Putamen (tissue), 1 donor: ENCODE measurements at regions not wholly inside any gene's neighbourhood (a gene's known extent, or its start where the extent isn't known, plus 50 kb on each side); places are given as distances from the start of the nearest gene placed in this dataset.
"Not testable (repeated sequence)": the region's sequence is repeated elsewhere in the genome, so short reads cannot be mapped to it uniquely, and the experiment has no call there.

ENCODE experiments used
- DNase-seq: peaks from one replicate; pipeline ENCODE4 v3.0.0-alpha.2; 2016; ENCODE audit warnings: low spot score

DNA sequence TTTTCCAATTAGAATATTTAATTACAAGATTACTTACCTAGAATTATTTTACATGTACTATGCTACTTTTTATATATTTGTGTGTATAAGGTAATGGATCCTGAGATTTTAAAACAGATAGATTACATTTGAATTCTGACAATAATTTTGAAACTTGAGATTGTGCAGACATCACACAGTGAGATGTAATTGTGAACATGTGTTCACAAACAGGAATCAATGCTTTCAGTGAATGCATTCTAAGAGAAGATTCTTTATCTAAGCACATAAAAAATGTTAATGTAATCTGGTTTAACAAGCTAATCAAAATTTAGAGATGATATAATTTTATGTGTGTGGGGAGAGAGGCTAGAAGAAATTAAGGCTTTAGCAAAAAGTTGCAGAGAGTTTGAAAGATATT is 1925.5 kb downstream of the ARAP2 start:
- DNase-seq, result no peak

DNA sequence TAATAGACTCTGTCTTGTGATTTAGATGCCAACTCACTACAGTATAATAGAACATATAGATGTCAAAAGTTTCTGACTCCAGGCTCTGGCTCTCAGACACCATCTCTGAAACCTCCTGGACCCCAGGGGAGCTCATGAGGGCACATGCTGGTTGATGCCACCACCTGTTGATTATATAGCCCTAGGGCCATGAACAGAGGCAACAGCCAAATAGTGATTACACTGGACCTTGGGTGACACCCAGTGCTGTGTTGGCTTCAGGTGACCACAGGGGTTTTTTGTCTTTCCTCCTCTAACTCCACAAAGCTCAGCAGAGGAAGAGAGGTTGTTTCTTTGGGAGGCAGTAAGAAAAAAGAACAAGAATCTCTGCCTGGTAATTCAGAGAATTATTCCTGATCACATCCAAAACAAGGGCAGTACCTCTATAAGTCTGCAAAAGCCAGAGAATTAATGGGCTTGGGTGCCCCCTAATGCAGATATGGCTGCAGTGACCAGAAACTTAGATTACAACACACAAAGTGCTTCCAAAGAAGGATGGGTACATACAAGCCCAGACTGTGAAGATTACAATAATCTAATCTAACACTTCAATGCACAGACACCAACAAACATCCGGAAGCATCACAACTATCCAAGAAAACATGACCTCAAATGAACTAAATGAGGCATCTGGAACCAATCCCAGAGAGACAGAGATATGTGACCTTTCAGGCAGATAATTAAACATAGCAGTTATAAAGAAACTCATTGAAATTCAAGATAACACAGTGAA is 1920.6 kb downstream of the ARAP2 start:
- DNase-seq, result no peak

DNA sequence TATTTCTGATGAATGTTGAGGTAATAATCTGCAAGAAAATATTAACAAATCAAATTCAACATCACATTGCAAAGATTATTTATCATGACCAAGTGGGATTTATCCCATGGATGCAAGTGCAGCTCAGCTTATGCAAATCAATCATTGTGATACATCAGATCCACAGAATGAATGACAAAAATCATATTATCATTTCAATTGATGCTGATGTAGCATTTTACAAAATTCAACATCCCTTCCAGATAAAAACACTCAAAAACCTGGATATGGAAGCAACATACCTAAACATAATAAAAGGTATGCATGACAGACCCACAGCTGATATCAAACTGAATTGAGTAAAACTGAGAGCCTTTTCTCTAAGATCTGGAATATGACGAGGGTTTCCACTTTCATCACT is 1915.4 kb downstream of the ARAP2 start:
- DNase-seq, result no peak

DNA sequence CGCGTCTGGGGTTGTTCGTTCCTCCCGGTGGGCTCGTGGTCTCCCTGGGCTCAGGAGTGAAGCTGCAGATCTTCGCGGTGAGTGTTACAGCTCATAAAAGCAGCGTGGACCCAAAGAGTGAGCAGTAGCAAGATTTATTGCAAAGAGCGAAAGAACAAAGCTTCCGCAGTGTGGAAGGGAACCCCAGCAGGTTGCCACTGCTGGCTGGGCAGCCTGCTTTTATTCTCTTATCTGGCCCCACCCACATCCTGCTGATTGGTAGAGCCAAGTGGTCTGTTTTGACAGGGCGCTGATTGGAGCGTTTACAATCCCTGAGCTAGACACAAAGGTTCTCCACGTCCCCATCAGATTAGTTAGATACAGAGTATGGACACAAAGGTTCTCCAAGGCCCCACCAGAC is 1909.2 kb downstream of the ARAP2 start:
- DNase-seq, result not testable (repeated sequence)

DNA sequence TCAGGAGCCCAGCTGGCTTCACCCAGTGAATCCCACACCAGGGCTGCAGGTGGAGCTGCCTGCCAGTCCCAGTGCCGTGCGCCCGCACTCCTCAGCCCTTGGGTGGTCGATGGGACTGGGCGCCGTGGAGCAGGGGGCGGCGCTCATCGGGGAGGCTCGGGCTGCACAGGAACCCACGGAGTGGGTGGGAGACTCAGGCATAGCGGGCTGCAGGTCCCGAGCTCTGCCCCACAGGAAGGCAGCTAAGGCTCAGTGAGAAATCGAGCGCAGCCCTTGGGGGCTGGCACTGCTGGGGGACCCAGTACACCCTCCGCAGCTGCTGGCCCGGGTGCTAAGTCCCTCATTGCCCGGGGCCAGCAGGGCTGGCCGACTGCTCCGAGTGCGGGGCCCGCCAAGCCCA is 1908.8 kb downstream of the ARAP2 start:
- DNase-seq, result not testable (repeated sequence)

DNA sequence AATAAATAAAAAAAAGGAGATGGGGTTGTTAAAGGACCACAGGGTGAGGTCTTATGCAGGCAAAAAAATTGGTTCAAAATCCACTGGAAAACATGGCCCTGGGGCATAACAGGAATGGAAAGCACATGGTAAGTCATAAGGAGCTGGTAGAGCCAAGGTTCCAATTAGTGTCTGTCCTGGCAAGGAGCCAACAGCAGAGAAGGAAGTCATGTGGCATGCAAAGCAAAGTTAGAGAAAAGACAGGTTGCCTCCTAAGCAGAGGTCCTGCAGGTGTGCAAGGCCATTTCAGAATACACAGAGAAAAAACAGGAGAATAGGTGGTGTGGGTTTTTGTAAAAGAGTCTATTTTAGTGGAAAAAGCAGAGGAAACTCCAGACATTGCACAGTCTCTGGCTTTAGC is 1881.7 kb downstream of the ARAP2 start:
- DNase-seq, result no peak

DNA sequence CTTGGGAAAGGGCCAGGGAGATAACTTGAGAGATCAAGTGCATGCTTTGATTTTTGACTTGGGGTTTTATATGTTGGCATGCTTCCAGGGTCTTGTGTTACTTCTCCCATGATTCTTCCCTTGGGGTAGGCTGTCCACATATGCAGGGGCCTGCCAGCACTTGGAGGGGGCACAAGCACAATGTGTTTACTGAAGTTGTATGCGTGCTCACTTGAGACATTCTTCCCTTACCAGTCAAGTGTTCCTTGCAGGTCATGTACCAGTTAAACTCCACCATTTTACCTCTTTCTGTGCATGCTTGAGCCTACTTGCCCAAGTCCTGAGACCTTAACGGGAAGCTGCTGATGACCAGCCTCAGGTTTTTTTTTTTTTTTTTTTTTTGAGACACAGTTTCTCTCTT is 1880.5 kb downstream of the ARAP2 start:
- DNase-seq, result no peak

DNA sequence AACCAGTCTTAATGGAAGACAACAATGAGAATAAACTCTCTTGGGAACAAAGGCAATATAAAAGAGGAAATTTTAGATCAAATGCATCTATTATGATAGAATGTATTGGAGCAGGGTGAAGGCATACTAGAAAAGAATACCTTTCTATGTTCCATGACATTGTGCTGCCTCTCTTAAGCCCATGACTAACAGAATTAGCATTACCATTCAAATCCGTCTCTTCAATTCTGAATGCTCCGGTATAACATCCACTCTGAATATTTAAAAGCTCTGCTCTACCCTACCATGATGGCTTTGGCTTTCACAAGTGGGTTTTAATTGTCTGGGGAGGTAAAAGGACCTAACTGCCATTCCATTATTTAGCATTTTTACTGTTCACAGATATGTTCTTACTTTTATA is 1878.4 kb downstream of the ARAP2 start:
- DNase-seq, result no peak

DNA sequence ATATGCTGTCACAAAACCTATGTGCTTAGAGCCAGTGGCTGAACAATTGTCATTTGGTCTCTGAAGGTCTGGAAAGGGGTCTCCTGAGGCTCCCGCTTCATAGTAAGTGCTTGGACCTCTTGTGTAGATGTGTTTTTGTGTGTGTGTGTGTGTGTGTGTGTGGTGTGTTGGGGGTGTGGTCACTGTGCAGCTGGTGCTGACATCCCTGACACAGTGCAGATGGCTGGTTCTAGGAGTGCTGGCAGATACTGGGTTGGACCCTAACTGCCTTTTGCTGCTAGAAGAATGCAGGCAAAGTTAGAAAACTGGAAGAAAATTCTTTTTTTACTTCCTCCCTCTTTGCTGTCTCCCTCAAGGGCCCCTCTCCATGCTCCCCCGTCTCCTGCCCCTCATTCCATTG is 1872.6 kb downstream of the ARAP2 start:
- no peak for DNase-seq

DNA sequence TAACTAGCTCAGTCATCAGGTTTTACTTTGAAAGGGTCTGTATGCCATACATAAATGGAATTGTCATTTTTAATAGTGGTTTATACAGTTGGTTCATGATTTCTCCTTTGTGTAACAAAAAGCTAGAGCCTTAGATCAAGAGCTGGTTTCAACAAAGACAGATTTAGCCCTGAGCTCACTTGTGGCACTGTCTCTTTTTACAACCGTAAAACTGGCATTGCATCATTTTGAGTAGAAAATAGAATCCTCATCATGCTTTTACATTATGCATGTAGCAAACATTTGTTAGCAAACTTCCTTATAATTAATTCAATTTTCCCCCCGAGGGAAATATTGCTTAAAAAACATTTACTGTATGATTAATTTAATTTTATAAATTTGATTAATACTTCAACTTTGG is 1871.5 kb downstream of the ARAP2 start:
- DNase-seq, result no peak

DNA sequence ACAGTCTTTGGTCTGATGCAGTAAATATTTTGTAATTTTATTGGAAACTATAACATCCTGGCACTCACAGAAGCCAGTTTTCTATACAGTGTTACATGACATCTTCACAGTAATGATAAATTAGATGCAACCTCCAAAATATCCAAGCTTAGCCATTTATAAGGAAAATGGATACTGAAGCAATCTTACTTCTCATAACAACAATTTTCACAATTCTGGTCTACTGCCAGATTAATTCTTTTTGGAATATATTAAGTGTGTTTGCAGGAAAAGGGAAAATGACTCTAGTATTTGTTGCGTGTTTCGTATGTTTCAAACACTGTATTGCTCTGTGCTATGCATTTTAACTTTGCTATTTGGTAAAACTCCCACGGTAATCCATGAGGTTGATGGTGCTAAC is 1870.9 kb downstream of the ARAP2 start:
- no peak for DNase-seq

DNA sequence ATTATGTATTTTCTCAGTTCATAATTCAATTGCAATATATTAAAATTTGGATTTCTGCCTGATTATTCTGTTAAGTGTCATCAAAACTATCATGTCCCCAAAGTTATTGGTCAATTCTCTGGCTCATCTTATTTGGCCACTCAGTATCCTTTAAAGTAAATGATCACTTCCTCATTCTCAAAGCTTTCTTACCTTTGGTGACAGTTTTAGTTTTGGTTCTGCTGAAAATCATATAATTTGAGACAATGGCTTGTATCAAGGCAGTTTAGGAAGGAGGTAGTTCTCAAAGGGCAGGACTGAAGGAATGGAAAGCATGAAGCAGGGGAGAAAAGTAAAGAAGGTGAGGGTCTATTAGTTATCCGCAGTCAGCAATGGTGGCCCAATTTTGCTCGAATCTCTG is 1832.1 kb downstream of the ARAP2 start:
- no peak for DNase-seq

DNA sequence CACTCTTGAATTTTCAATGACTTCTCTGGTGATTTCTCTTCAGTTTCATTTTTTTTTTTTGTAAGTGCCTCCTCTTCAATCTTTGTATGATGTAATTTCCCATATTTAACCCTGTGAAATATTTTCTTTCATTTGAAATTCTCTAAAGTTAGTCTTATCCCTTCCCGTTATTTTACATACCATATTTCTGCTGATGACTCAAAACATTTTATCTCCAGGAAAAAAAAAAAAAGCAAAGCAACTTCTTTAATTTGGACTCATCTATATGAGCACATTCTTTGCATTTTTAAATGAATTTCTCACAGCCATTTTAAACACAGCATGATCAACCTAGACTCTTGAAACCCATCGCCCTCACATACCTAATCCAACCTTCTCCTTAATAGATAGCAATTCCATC is 1831.4 kb downstream of the ARAP2 start:
- DNase-seq, result no peak

DNA sequence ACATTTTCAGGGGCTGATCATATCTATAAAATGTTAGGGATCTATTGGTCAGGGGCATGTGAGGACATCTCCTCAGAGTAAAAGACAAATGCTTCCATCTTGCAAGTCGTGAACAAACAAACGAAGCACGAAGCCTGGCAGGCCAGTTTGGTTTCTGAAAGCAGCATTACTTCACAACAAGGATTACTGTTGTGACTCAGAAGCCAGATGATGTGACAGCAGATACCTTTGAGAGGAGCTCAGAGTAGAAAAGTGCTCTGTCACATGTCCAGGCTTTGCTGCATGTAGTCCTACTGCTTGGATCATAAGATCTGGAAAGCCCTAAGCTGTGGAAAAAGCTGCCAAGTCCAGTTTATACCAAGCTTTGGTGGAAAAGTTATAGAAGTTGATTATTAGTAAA is 1827.2 kb downstream of the ARAP2 start:
- no peak for DNase-seq

DNA sequence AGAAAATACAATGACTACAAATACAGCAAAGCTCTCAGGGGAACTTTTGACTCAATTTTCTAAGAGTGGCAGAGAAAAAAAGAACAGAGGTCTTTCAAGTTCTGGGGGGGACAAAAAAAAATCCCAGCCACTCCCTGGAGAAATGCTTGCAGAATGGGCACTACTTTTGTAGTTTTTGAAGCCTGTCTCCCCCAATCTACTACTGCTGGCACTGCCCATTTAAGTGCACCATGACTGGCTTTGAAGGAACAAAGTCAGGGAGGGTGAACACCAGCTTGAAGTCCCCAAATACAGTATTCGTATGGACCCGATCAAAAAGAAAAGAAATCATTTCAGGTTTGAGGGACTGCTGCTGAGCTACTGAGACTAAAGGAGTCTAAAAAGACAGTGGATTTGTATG is 1824.4 kb downstream of the ARAP2 start:
- no peak for DNase-seq

DNA sequence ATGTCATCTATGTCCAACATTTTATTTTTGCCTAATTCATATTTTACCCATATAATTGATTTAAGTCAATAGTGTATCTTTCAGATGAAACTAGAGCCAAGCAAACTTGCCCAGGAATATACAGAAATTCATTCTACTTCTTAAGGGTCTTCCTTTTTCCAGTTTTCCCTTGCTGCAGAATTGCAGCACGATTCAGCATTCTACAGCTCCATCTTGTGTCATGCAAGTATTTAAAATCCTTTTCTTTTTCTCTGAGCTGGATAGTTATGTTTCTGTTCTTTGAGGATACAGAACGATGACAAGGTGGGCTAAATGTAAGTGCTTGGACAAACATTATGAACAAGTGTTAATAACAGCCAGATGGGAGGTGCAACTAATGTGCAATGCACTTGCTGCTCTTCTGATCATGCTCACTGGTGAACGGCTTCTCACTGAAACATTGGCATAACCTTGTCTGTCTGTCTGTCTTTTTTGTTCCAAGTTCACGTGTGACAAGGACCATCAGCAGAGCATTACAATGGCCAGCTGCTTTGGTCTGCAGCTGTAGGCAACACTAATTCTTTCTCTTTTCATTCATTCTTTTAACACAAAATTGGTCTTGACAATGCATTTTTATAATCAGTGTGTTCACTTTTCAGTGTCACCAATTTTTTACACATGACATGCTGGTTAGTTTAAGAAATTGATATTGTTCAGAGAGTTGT is 1821.7 kb downstream of the ARAP2 start:
- DNase-seq, result peak; percentile 4

DNA sequence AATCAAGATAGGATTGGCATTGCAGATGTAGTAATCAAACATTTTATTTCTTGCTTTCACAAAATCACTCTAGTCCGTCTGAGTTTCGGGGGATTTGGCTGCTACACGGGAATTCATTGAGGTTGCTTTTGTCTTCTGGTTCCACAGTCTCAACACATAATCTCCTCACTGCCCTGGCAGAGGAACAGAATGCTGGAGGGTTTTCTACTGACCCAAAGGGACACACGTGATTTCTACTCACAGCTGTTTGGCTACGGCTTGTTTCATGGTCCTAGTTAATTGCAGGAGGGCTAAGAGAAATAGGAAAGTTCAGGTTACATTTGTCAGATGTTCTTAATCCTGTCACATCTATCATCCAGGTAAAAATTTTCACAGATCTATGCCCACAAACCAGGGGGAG is 1811.6 kb downstream of the ARAP2 start:
- no peak for DNase-seq

DNA sequence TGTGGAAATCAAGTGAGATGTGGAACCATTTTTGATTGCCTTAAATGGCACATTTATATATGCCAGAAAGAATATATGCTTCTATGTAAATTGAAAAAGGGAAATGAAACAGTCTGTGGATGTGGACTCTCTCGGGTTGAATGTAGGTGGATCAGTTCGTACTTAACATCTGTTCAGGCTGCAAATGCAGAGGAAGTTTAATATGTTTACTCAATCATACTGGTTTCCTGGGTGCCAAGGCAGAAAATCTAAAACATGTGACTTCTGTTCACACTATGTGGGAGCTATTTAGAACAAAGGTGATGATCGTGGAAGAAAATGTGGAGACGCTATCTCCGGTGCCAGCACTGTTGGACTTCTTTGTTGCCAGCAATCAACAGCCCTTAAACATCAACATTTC is 1809.9 kb downstream of the ARAP2 start:
- not testable (repeated sequence) for DNase-seq

DNA sequence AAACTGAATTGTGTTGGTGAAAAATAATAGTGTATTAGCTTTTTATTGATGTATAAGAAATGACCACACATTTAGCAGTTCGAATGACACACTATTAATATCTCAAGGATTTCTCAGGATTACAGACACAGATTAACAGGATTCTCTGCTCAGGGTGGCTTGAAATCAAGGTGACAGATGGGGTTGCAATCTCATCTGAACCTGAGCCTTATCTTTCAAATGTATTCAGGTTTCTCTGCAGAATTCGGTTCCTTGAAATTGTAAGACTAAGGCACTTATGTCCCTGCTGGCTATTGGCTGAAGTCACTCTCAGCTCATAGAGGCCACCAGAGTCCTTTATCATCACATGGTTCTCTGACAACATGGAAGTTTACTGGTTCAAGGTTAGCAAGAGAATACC is 1780.1 kb downstream of the ARAP2 start:
- no peak for DNase-seq

DNA sequence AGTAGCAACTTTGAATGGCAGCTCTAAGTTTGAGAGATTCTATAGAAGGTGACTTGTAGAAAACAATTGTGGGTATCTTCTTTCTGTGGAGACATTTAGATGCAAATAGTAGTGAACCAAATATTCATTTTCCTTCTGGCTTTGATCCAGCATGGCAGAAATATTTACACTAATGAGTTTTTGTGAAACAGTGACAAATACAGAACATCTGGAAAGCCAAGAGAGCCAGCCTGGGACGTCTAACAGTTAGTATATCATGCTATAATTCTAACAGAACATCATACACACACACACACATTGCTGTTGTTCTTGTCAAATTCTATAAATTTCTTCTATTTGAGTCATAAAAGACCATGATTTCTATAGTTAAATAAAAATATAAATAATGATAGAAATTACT is 1777.9 kb downstream of the ARAP2 start:
- DNase-seq, result no peak

DNA sequence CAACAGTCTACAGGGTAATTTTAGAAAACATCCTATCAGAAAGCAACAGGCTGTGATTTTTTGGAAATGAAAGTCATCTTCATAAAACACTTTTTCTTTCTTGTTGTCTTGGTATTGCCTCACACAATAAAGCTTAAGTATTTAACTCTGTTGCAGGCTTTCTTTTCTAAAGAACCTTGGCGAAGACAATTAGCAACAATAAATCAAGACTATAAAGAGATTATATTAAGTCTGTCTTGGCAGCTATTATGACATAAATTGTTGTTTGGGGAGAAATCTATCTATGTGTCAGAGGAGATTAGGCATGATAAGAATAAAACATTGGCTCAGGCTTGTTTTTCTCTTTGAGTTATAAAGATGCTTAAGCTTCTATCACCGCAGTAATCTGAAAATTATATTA is 1774.8 kb downstream of the ARAP2 start:
- DNase-seq, result no peak

DNA sequence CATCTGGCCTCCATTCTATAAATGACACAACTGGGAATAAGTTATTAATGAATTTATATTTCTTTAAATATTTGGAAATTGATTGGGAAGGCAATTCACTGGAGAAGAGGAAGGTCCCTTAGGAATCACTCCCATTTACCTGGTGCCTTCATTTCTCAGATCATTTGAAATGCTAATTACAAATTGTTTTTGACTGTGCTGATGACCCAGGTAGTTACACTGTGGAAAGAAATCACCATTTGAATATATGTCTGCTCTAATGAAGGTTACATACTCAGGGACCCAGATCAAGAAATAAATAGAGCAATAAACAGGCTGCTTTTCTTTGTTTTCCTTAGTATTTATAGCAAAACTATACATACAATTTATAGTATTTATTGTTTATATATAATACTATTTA is 1759.1 kb downstream of the ARAP2 start:
- DNase-seq, result no peak

DNA sequence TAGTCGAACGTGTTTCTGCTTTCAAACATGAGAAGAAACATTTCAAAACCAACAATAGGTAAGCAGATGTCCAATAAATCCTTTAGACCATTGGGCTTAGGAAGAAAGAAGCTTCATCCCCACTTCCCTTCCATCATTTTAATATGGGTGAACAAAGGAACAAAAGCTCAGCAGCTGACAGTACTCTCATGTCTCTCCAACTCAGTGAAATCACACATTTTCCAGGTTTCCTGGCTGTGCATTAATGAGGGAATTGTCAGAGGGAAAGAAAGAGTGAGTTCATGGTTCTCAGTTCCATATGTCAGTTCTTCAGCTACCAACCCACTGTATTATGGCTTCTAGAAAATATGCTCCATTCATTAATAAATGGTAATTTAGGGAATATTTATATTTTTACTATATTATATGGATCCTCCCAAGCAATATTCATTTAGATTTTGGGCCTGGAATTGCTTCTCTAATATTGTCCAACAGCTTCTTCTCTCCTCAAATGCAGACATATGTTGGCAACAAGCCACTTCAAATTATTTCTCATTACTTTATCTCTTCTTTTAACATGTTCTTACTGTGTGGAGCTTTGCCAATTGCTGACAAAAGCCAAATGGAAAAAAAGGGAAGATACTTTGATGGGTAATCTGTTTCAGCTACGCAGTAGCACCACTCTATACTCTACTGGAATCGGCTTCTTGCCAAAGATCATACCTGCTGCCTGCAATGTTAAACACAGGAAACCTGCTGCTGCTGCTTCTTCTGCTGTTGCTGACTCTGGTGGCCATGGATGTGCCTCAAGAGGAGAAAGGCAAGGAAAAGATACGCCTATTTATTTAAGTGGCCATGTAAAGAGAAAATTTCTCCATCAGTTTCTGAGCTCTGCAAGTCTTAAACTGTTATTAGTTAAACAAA is 1757.6 kb downstream of the ARAP2 start:
- no peak for DNase-seq
